ENCODE measurements at regions not wholly inside any gene's neighbourhood (a gene's known extent, or its start where the extent isn't known, plus 50 kb on each side); places are given as distances from the start of the nearest gene placed in this dataset.

DNA sequence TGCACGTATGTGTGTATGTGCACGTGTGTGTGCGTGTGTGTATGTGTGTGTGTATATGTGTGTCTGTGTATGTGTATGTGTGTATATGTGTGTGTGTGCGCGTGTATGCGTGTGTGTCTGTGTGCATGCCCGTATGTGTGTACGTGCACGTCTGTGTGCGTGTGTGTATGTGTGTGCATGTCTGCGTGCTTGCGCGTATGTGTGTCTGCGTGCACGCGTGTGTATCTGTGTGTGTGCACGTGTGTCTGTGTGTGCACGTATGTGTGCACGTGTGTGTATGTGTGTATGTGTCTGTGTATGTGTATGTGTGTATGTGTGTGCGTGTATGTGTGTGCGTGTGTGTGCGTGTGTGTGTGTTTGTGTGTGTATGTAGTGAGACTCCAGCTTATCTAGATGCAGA lies 97.5 kb upstream of the SPATS2L start:
- Histone ChIP-seq H3K27me3 (replicated peaks in 1 of 4; ENCODE audit: control extremely low read depth in 1 of 4, control insufficient read depth in 3 of 4, insufficient read depth in 4 of 4, low read length in 3 of 4) (peaks cover 0 to 4% (median 2%) of the 10 kb centered on the region in 4 experiments), H3K4me2 (replicated peaks; ENCODE audit: low read depth, low read length, poor library complexity, severe bottlenecking) (no peak overlapping the region), H3K36me3 (replicated peaks in 1 of 2; ENCODE audit: control extremely low read depth in 1 of 2, control insufficient read depth in 1 of 2, extremely low read depth in 1 of 2, insufficient read depth in 2 of 2, low read length in 1 of 2) (no peaks in the 10 kb centered on the region), H3K9me3 (ENCODE audit: control extremely low read depth in 1 of 3, control insufficient read depth in 2 of 3, insufficient read depth in 1 of 3, low read length in 2 of 3) (peaks cover 0 to 7% (median 0%) of the 10 kb centered on the region in 3 donors), H3K4me3 (ENCODE audit: control extremely low read depth in 1 of 5, extremely low read depth in 1 of 5, insufficient read depth in 1 of 5, low read depth in 2 of 5, low read length in 4 of 5) (no peak overlapping the region), H3K27ac (ENCODE audit: low read length in 2 of 2) (no peak overlapping the region), H3K9ac (ENCODE audit: low read length) (no peak overlapping the region), H2AFZ (ENCODE audit: insufficient read depth, low read depth, low read length, poor library complexity, severe bottlenecking) (no peak overlapping the region), H3K79me2 (ENCODE audit: control insufficient read depth, insufficient read depth, low read length) (no peaks in the 10 kb centered on the region), H4K20me1 (ENCODE audit: control insufficient read depth, insufficient read depth, low read length, poor library complexity, severe bottlenecking) (no peaks in the 10 kb centered on the region), H3K4me1 (ENCODE audit: control insufficient read depth in 2 of 2, insufficient read depth in 2 of 2, low read length in 2 of 2) (no peaks in the 10 kb centered on the region)
- intact Hi-C loops (cut with micrococcal nuclease), result no loop called here
- ChIA-PET POLR2A (no interaction called here), CTCF (no interaction called here)
- WGBS (ENCODE audit: insufficient coverage), result 77% methylated on average over 22 of the region's 22 CpGs
- Mint-ChIP-seq H3K4me3 (no peak overlapping the region), H3K27me3 (peaks cover 7% of the 10 kb centered on the region), H3K9me3 (ENCODE audit: insufficient read depth) (peaks cover 4% of the 10 kb centered on the region), H3K4me1 (no peaks in the 10 kb centered on the region), H3K27ac (no peak overlapping the region)
- DNase-seq, result no peak
- ATAC-seq (ENCODE audit: low read depth), result no peak
- TF ChIP-seq CTCF (IDR thresholded peaks at IDR 0.05) (no peak), EZH2 (IDR thresholded peaks at IDR 0.05; ENCODE audit: borderline replicate concordance, insufficient read depth, low read depth, low read length, poor library complexity, severe bottlenecking) (no peak)

GRCh38 chr2:200211643-200212042 lies 94.8 kb upstream of the SPATS2L start:
- Histone ChIP-seq H4K20me1 (ENCODE audit: control insufficient read depth, insufficient read depth, low read length, poor library complexity, severe bottlenecking) (no peaks in the 10 kb centered on the region), H3K4me2 (replicated peaks; ENCODE audit: low read depth, low read length, poor library complexity, severe bottlenecking) (no peak overlapping the region), H3K4me3 (ENCODE audit: control extremely low read depth in 1 of 5, extremely low read depth in 1 of 5, insufficient read depth in 1 of 5, low read depth in 2 of 5, low read length in 4 of 5) (no peak overlapping the region), H3K36me3 (replicated peaks in 1 of 2; ENCODE audit: control extremely low read depth in 1 of 2, control insufficient read depth in 1 of 2, extremely low read depth in 1 of 2, insufficient read depth in 2 of 2, low read length in 1 of 2) (no peaks in the 10 kb centered on the region), H3K9me3 (ENCODE audit: control extremely low read depth in 1 of 3, control insufficient read depth in 2 of 3, insufficient read depth in 1 of 3, low read length in 2 of 3) (peaks cover 0 to 7% (median 0%) of the 10 kb centered on the region in 3 donors), H3K27ac (ENCODE audit: low read length in 2 of 2) (no peak overlapping the region), H2AFZ (ENCODE audit: insufficient read depth, low read depth, low read length, poor library complexity, severe bottlenecking) (no peak overlapping the region), H3K27me3 (replicated peaks in 1 of 4; ENCODE audit: control extremely low read depth in 1 of 4, control insufficient read depth in 3 of 4, insufficient read depth in 4 of 4, low read length in 3 of 4) (peaks cover 0 to 4% (median 2%) of the 10 kb centered on the region in 4 experiments), H3K79me2 (ENCODE audit: control insufficient read depth, insufficient read depth, low read length) (no peaks in the 10 kb centered on the region), H3K9ac (ENCODE audit: low read length) (no peak overlapping the region), H3K4me1 (ENCODE audit: control insufficient read depth in 2 of 2, insufficient read depth in 2 of 2, low read length in 2 of 2) (no peaks in the 10 kb centered on the region)
- intact Hi-C loops (cut with micrococcal nuclease), result no loop called here
- TF ChIP-seq CTCF (IDR thresholded peaks at IDR 0.05) (no peak), EZH2 (IDR thresholded peaks at IDR 0.05; ENCODE audit: borderline replicate concordance, insufficient read depth, low read depth, low read length, poor library complexity, severe bottlenecking) (no peak)
- ATAC-seq (ENCODE audit: low read depth), result no peak
- Mint-ChIP-seq H3K27ac (no peak overlapping the region), H3K9me3 (ENCODE audit: insufficient read depth) (peaks cover 4% of the 10 kb centered on the region), H3K27me3 (peaks cover 7% of the 10 kb centered on the region), H3K4me3 (no peak overlapping the region), H3K4me1 (no peaks in the 10 kb centered on the region)
- CTCF ChIA-PET, result no interaction called here
- DNase-seq, result no peak
- POLR2A ChIA-PET, result no interaction called here
- WGBS (ENCODE audit: insufficient coverage), result 83% methylated on average over 1 of the region's 5 CpGs

Measured in B cell (primary cell).